ENCODE measurements at regions not wholly inside any gene's neighbourhood (a gene's known extent, or its start where the extent isn't known, plus 50 kb on each side); places are given as distances from the start of the nearest gene placed in this dataset.

DNA sequence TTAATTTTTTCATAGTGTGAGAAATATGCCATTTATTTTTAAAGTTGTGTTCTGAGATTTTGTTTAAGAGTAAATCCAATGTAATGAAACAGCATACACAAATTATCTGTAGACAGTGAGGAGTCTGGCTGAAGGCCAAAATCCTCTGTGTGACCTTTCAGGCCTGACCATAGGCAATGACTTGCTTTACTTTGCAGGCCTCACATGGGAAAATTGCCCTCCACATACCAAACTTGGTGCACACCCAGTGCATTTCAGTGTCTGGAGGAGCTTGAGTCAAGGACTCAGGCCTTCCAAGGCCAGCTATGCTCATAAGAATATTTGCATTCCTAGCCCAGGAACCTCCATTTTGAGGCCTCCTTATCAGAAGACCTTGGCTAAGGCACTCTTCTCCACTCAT, 430.1 kb downstream of the GABRG1 start:
- no peak for TF ChIP-seq POLR2A (IDR thresholded peaks at IDR 0.05; ENCODE audit: low read depth)
- TF ChIP-seq, protein P1, sequence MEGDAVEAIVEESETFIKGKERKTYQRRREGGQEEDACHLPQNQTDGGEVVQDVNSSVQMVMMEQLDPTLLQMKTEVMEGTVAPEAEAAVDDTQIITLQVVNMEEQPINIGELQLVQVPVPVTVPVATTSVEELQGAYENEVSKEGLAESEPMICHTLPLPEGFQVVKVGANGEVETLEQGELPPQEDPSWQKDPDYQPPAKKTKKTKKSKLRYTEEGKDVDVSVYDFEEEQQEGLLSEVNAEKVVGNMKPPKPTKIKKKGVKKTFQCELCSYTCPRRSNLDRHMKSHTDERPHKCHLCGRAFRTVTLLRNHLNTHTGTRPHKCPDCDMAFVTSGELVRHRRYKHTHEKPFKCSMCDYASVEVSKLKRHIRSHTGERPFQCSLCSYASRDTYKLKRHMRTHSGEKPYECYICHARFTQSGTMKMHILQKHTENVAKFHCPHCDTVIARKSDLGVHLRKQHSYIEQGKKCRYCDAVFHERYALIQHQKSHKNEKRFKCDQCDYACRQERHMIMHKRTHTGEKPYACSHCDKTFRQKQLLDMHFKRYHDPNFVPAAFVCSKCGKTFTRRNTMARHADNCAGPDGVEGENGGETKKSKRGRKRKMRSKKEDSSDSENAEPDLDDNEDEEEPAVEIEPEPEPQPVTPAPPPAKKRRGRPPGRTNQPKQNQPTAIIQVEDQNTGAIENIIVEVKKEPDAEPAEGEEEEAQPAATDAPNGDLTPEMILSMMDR (IDR thresholded peaks at IDR 0.05) = no peak
- no peak for TF ChIP-seq EP300 (IDR thresholded peaks at IDR 0.05)
- no peak for TF ChIP-seq POLR2AphosphoS5 (IDR thresholded peaks at IDR 0.05)
